Mucosa of gallbladder (tissue), 1 donor: ENCODE measurements at regions not wholly inside any gene's neighbourhood (a gene's known extent, or its start where the extent isn't known, plus 50 kb on each side); places are given as distances from the start of the nearest gene placed in this dataset.

Experiments
- DNase-seq: peaks from one replicate; pipeline ENCODE4 v3.0.0-alpha.2; 2020; ENCODE audit warnings: low spot score
- donor health status: DM: no; HTN: no; CAD: no.

GRCh38 chr5:84602371-84602771 is 217.7 kb upstream of the EDIL3 start:
- no peak for DNase-seq

GRCh38 chr5:84599964-84600363 is 215.3 kb upstream of the EDIL3 start:
- no peak for DNase-seq

GRCh38 chr5:84597904-84598303 is 213.2 kb upstream of the EDIL3 start:
- no peak for DNase-seq

- DNase-seq, result no peak
These were observed 205.9 kb upstream of the EDIL3 start for GRCh38 chr5:84590629-84591028.

GRCh38 chr5:84589926-84590325 is 205.2 kb upstream of the EDIL3 start:
- no peak for DNase-seq

- DNase-seq, result no peak
These were observed 200.5 kb upstream of the EDIL3 start for GRCh38 chr5:84585218-84585617.

GRCh38 chr5:84578226-84578625 is 193.5 kb upstream of the EDIL3 start:
- no peak for DNase-seq

- DNase-seq, result no peak
These were observed 188.5 kb upstream of the EDIL3 start for GRCh38 chr5:84573017-84573712.

GRCh38 chr5:84569307-84569706 is 184.6 kb upstream of the EDIL3 start:
- DNase-seq, result no peak

- DNase-seq, result no peak
These were observed 183.5 kb upstream of the EDIL3 start for GRCh38 chr5:84568171-84568570.

GRCh38 chr5:84565866-84566265 is 181.2 kb upstream of the EDIL3 start:
- no peak for DNase-seq

- DNase-seq, result no peak
These were observed 179.8 kb upstream of the EDIL3 start for GRCh38 chr5:84564321-84565075.

GRCh38 chr5:84550222-84550621 is 165.5 kb upstream of the EDIL3 start:
- no peak for DNase-seq

- no peak for DNase-seq
These were observed 164.4 kb upstream of the EDIL3 start for GRCh38 chr5:84549054-84549453.

- DNase-seq, result no peak
These were observed 162.0 kb upstream of the EDIL3 start for GRCh38 chr5:84546686-84547085.

GRCh38 chr5:84536797-84537196 is 152.1 kb upstream of the EDIL3 start:
- no peak for DNase-seq

GRCh38 chr5:84535281-84535680 is 150.6 kb upstream of the EDIL3 start:
- no peak for DNase-seq

- no peak for DNase-seq
These were observed 139.8 kb upstream of the EDIL3 start for GRCh38 chr5:84524491-84524890.

- no peak for DNase-seq
These were observed 134.2 kb upstream of the EDIL3 start for GRCh38 chr5:84518862-84519261.

- DNase-seq, result no peak
These were observed 133.7 kb upstream of the EDIL3 start for GRCh38 chr5:84518370-84518769.

GRCh38 chr5:84506625-84507024 is 121.9 kb upstream of the EDIL3 start:
- no peak for DNase-seq

GRCh38 chr5:84494453-84494852 is 109.8 kb upstream of the EDIL3 start:
- no peak for DNase-seq

- DNase-seq, result peak; percentile 42
These were observed 103.3 kb upstream of the EDIL3 start for GRCh38 chr5:84487963-84488362.
